AG04450 (cell line): ENCODE measurements at regions not wholly inside any gene's neighbourhood (a gene's known extent, or its start where the extent isn't known, plus 50 kb on each side); places are given as distances from the start of the nearest gene placed in this dataset.

Experiments used
- CTCF ChIA-PET: fragments of 300-600, 350-600 bp; formaldehyde crosslinking; extraction: SDS; loops from one replicate; lab custom pipeline; 2022; ENCODE audit warnings: antibody characterized with exemption, inconsistent platforms; lab: Charles Lee
- POLR2A ChIA-PET: fragments of 350-600 bp; formaldehyde crosslinking; extraction: SDS; loops from one replicate; lab custom pipeline; 2021; ENCODE audit warnings: antibody characterized with exemption, inconsistent platforms; lab: Yijun Ruan, JAX
- DNase-seq: peaks from one replicate; pipeline ENCODE4 v3.0.0-alpha.2; 2011; ENCODE audit warnings: low read depth, low spot score
- H3K27ac ChIP-seq: one replicate; pipeline ENCODE4 v1.5.1; 2012; ENCODE audit warnings: low read depth, low read length, control low read depth
- H3K27me3 ChIP-seq: one replicate; pipeline ENCODE4 v1.6.0; 2012; ENCODE audit warnings: low read length; ENCODE audit not compliant: control insufficient read depth, insufficient read depth
- H3K4me3 ChIP-seq: 2 replicates; pipeline ENCODE4 v1.5.1; 2011; ENCODE audit warnings: mild to moderate bottlenecking, low read depth, low read length, control low read depth
- H3K9me3 ChIP-seq: 2 replicates; pipeline ENCODE4 v1.5.1; 2012; ENCODE audit warnings: low read length; ENCODE audit not compliant: control insufficient read depth, insufficient read depth
- TF ChIP-seq, protein P1 (sequence below): IDR thresholded peaks from 2 replicates; pipeline ENCODE4 v1.5.1; 2011; ENCODE audit warnings: low read depth, low read length, control low read depth, inconsistent platforms

GRCh38 chr18:26697186-26697884 lies 149.0 kb upstream of the KCTD1 start:
- TF ChIP-seq, protein P1, sequence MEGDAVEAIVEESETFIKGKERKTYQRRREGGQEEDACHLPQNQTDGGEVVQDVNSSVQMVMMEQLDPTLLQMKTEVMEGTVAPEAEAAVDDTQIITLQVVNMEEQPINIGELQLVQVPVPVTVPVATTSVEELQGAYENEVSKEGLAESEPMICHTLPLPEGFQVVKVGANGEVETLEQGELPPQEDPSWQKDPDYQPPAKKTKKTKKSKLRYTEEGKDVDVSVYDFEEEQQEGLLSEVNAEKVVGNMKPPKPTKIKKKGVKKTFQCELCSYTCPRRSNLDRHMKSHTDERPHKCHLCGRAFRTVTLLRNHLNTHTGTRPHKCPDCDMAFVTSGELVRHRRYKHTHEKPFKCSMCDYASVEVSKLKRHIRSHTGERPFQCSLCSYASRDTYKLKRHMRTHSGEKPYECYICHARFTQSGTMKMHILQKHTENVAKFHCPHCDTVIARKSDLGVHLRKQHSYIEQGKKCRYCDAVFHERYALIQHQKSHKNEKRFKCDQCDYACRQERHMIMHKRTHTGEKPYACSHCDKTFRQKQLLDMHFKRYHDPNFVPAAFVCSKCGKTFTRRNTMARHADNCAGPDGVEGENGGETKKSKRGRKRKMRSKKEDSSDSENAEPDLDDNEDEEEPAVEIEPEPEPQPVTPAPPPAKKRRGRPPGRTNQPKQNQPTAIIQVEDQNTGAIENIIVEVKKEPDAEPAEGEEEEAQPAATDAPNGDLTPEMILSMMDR, result no peak
- Histone ChIP-seq H3K4me3 (no peak overlapping the region), H3K27me3 (no peaks in the 10 kb centered on the region), H3K27ac (no peak overlapping the region), H3K9me3 (no peaks in the 10 kb centered on the region)
- DNase-seq, result no peak
- ChIA-PET POLR2A (no interaction called here), CTCF (no interaction called here)

- CTCF ChIA-PET, result no interaction called here
- H3K27me3 ChIP-seq, result no peaks in the 10 kb centered on the region
- H3K27ac ChIP-seq, result no peak overlapping the region
- TF ChIP-seq, protein P1, result no peak
- POLR2A ChIA-PET, result no interaction called here
- no peak overlapping the region for H3K4me3 ChIP-seq
- DNase-seq, result no peak
- H3K9me3 ChIP-seq, result no peaks in the 10 kb centered on the region
Observed at GRCh38 chr18:26696786-26697185, 148.4 kb upstream of the KCTD1 start.

DNA sequence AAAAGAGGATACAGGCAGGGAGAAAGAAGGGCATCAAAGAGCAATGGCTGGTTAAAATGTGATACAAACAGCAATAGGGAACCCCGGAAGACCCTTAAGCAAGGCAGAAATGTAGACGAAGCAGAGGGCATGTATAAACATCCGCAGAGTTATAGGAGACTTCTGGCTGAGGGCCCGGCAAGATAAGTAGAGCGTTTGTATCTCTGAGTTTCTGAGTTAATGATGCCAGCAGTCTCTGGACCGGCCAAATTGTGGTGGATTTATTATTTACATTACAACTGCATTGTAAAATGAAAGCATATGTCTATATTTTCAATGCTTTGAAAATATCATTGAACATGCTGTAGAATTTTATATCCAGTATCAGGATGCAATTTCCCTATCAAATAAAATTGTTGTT lies 148.0 kb upstream of the KCTD1 start:
- Histone ChIP-seq H3K27ac (no peak overlapping the region), H3K4me3 (no peak overlapping the region), H3K27me3 (no peaks in the 10 kb centered on the region), H3K9me3 (no peaks in the 10 kb centered on the region)
- TF ChIP-seq, protein P1, result no peak
- ChIA-PET CTCF (no interaction called here), POLR2A (no interaction called here)
- DNase-seq, result no peak

GRCh38 chr18:26689226-26689879 lies 141.0 kb upstream of the KCTD1 start:
- ChIA-PET CTCF (no interaction called here), POLR2A (no interaction called here)
- DNase-seq, result no peak
- TF ChIP-seq, protein P1, result no peak
- H3K27me3 ChIP-seq, result no peaks in the 10 kb centered on the region
- H3K9me3 ChIP-seq, result no peaks in the 10 kb centered on the region
- H3K4me3 ChIP-seq, result no peak overlapping the region
- no peak overlapping the region for H3K27ac ChIP-seq

DNA sequence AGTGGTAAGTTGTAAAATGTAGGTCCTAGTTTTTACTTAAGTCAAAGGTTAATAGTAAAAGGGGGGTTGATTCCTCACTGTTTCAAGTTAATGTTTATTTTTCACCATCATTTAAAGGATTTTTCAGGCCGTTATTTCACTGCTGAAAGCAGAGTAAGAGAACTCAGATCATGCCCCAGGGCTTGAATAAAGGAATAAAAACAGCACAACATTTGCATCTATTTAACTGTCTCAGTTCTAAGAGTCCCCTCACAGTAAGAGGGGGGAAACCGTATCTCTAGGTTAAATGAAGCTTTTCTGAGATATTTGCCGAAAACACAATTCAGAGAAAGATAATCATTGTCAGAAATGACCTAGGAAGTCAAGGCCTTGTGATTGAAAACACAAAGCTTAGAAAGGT lies 138.2 kb upstream of the KCTD1 start:
- no peaks in the 10 kb centered on the region for H3K27me3 ChIP-seq
- no peaks in the 10 kb centered on the region for H3K9me3 ChIP-seq
- ChIA-PET CTCF (no interaction called here), POLR2A (no interaction called here)
- TF ChIP-seq, protein P1, result no peak
- no peak for DNase-seq
- H3K4me3 ChIP-seq, result no peak overlapping the region
- no peak overlapping the region for H3K27ac ChIP-seq
